WERI-Rb-1 (cell line): ENCODE measurements at regions not wholly inside any gene's neighbourhood (a gene's known extent, or its start where the extent isn't known, plus 50 kb on each side); places are given as distances from the start of the nearest gene placed in this dataset.

Experiments
- DNase-seq: peaks from one replicate; pipeline ENCODE4 v3.0.0-alpha.2; 2020
- H3K27ac ChIP-seq: fragments of 250-450 bp; sonication (Bioruptor Pico); 2 replicates; pipeline ENCODE4 v1.5.1; 2020; ENCODE audit warnings: mild to moderate bottlenecking, moderate library complexity
- H3K27me3 ChIP-seq: fragments of 250-450 bp; sonication (Bioruptor Pico); 2 replicates; pipeline ENCODE4 v1.5.1; 2021; ENCODE audit warnings: mild to moderate bottlenecking, low read depth, moderate library complexity; ENCODE audit not compliant: insufficient read depth, severe bottlenecking
- H3K36me3 ChIP-seq: fragments of 250-450 bp; sonication (Bioruptor Pico); 2 replicates; pipeline ENCODE4 v1.5.1; 2020; ENCODE audit warnings: mild to moderate bottlenecking, moderate library complexity
- H3K4me3 ChIP-seq: 2 replicates; pipeline ENCODE4 v1.5.1; 2011; ENCODE audit warnings: low read depth, mild to moderate bottlenecking, control low read depth, low read length
- H3K9me3 ChIP-seq: fragments of 250-450 bp; sonication (Bioruptor Pico); 2 replicates; pipeline ENCODE4 v1.5.1; 2021; ENCODE audit warnings: mild to moderate bottlenecking, moderate library complexity; ENCODE audit not compliant: severe bottlenecking
- CTCF ChIP-seq: IDR thresholded peaks from 2 replicates; pipeline ENCODE4 v1.5.1; 2011; ENCODE audit warnings: low read depth, mild to moderate bottlenecking, control low read depth, inconsistent platforms, low read length

DNA sequence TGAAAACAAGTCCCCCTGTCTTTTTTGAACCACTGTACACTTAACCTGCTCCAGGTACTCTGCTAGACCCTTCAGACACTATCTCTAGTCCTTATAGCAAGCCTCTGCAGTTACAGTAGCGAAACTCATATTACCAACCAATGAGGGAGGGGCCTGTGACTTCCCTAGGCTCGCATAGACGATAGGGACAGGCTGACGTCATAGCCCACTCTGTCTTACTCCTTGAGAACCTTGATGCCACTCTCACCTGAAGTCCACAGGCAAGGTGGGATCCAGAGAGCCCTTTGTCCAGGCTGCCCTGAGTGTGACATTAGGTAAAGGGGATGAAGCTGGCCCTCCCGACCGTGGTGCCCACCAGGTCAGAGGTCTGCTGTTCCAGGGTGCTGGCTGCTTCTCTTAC lies 65.3 kb downstream of the ACTBL2 start:
- no peak overlapping the region for H3K4me3 ChIP-seq
- H3K9me3 ChIP-seq, result no peaks in the 10 kb centered on the region
- TF ChIP-seq CTCF, result no peak
- H3K27me3 ChIP-seq, result no peaks in the 10 kb centered on the region
- no peaks in the 10 kb centered on the region for H3K36me3 ChIP-seq
- no peak for DNase-seq
- no peak overlapping the region for H3K27ac ChIP-seq

DNA sequence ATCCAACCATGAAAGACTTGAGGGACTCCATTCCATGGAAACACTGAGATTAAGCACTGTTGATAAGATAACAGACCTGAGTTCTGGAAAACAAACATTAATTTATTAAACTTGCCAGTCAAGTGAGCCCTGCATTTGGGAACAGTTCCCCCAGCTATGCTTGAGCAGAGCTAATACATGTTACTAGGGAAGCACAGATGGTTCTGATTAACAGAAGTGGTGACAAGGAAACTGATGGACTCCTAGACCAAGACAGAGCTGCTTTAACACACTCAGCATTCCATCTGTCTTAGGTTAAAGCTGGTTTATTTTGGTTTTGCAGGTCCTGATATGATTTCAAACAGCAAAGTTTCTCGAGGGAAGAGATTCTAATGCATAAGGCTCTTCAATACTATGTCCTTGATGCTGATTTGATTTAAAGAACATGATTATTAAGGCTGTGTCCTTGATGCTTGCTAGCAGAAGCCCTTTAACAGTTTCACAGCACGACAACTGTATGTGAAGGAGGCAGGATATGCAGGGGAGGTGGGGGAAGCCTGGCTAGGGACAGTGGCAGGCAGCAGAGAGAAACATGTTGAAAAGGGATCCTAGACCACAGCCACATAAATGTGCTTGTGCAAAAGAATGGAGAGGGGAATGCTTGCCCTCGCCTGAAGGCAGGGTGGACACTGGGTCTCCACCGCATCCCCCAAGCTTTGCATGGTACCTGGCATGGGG lies 66.2 kb downstream of the ACTBL2 start:
- Histone ChIP-seq H3K36me3 (no peaks in the 10 kb centered on the region), H3K4me3 (no peak overlapping the region), H3K27ac (no peak overlapping the region), H3K9me3 (no peaks in the 10 kb centered on the region), H3K27me3 (no peaks in the 10 kb centered on the region)
- TF ChIP-seq CTCF, result no peak
- peak; percentile 24 for DNase-seq

DNA sequence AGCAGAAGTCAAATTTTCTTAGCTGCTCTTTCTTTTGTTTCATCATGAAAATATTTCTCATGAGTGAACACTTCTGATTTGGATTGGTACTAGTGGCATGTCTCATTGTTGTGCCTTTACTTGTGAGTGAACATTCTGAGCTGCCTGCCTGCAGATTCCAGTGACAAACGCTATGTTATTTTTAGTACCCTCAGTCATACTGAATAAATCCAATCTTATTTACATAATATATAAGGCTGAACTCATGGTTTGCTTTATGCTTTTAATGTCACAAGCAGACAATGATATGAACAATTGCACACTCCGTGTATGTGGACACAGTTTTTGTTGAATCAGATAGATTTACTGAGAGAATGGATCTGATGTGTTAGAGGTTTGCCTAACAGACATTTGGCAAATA lies 67.8 kb downstream of the ACTBL2 start:
- TF ChIP-seq CTCF, result no peak
- Histone ChIP-seq H3K27me3 (no peaks in the 10 kb centered on the region), H3K9me3 (no peaks in the 10 kb centered on the region), H3K27ac (no peak overlapping the region), H3K36me3 (no peaks in the 10 kb centered on the region), H3K4me3 (no peak overlapping the region)
- no peak for DNase-seq

DNA sequence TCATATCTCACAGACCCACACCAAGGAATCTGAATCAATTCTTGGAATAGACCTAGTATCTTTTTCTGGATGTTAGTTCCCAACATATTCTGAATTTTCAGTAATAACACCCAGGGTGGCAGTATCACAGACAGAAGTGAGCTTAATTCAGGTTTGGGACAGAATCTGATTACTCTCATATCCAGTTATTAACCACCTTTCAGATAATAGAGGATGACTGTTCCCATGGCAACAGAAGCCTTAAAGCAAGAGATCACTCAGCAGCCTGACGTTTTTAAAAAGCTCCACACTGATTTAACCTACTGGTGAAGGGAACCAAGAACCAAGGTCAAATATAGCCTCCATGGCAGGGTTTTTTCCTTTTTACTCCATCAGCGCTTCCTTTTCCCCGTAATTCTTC lies 68.4 kb downstream of the ACTBL2 start:
- no peak for TF ChIP-seq CTCF
- Histone ChIP-seq H3K9me3 (no peaks in the 10 kb centered on the region), H3K4me3 (no peak overlapping the region), H3K27ac (no peak overlapping the region), H3K27me3 (no peaks in the 10 kb centered on the region), H3K36me3 (no peaks in the 10 kb centered on the region)
- DNase-seq, result no peak

GRCh38 chr5:57413145-57413544 lies 69.5 kb downstream of the ACTBL2 start:
- TF ChIP-seq CTCF, result no peak
- no peaks in the 10 kb centered on the region for H3K36me3 ChIP-seq
- H3K27me3 ChIP-seq, result no peaks in the 10 kb centered on the region
- no peak overlapping the region for H3K4me3 ChIP-seq
- no peak for DNase-seq
- no peaks in the 10 kb centered on the region for H3K9me3 ChIP-seq
- no peak overlapping the region for H3K27ac ChIP-seq

DNA sequence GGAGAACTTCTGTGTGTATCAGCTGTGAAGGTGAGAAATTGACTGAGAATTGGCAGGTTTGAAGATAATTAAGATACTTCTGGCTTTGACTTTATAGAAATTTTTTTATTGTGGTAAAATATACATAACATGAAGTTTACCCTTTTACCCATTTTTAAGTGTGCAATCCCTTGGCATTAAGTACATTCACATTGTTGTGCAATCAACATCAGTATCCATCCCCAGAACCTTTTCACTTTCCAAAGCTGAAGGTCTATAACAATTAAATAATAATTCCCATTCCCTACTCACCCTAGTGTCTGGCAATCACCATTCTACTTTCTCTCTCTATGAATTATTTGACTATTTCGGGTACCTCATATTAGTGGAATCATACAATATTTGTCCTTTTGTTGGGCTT lies 69.9 kb downstream of the ACTBL2 start:
- DNase-seq, result no peak
- no peak for TF ChIP-seq CTCF
- Histone ChIP-seq H3K36me3 (no peaks in the 10 kb centered on the region), H3K9me3 (no peaks in the 10 kb centered on the region), H3K27ac (no peak overlapping the region), H3K4me3 (no peak overlapping the region), H3K27me3 (no peaks in the 10 kb centered on the region)
